ENCODE measurements at regions not wholly inside any gene's neighbourhood (a gene's known extent, or its start where the extent isn't known, plus 50 kb on each side); places are given as distances from the start of the nearest gene placed in this dataset.

- no peak for TF ChIP-seq POLR2AphosphoS5 (IDR thresholded peaks at IDR 0.05; ENCODE audit: low read depth, low read length)
- TF ChIP-seq POLR2A (IDR thresholded peaks at IDR 0.05; ENCODE audit: low read depth, low read length): no peak
- TF ChIP-seq PAX5 (IDR thresholded peaks at IDR 0.05; ENCODE audit: insufficient read depth, low read length, severe bottlenecking): no peak
- TF ChIP-seq TAF1 (IDR thresholded peaks at IDR 0.05; ENCODE audit: low read depth, low read length): no peak
- TF ChIP-seq POU2F2 (IDR thresholded peaks at IDR 0.05; ENCODE audit: low read depth, low read length): no peak
- no peak for TF ChIP-seq SPI1 (IDR thresholded peaks at IDR 0.05; ENCODE audit: low read depth, low read length)
Measured at GRCh38 chr5:174327896-174328295, 282.4 kb downstream of the NSG2 start.

Data from GM12891 (cell line).